Sigmoid colon (tissue), 4 donors: ENCODE measurements at regions not wholly inside any gene's neighbourhood (a gene's known extent, or its start where the extent isn't known, plus 50 kb on each side); places are given as distances from the start of the nearest gene placed in this dataset.

Experiments used
- EP300 ChIP-seq, 4 donors: sonication (generic); formaldehyde crosslinking; IDR thresholded peaks; one replicate each; pipeline ENCODE4 v1.6.1; 2017; ENCODE audit warnings: antibody characterized with exemption in 4 of 4
- TF ChIP-seq, protein P1 (sequence below), 4 experiments: fragments of 450-650 bp in 3 of 4; fragments of 200-600 bp in 1 of 4; IDR thresholded peaks; one replicate each; pipeline ENCODE4 v1.5.1; 2016 to 2019; ENCODE audit warnings: antibody characterized with exemption in 4 of 4, mild to moderate bottlenecking in 3 of 4, moderate library complexity in 2 of 4

DNA sequence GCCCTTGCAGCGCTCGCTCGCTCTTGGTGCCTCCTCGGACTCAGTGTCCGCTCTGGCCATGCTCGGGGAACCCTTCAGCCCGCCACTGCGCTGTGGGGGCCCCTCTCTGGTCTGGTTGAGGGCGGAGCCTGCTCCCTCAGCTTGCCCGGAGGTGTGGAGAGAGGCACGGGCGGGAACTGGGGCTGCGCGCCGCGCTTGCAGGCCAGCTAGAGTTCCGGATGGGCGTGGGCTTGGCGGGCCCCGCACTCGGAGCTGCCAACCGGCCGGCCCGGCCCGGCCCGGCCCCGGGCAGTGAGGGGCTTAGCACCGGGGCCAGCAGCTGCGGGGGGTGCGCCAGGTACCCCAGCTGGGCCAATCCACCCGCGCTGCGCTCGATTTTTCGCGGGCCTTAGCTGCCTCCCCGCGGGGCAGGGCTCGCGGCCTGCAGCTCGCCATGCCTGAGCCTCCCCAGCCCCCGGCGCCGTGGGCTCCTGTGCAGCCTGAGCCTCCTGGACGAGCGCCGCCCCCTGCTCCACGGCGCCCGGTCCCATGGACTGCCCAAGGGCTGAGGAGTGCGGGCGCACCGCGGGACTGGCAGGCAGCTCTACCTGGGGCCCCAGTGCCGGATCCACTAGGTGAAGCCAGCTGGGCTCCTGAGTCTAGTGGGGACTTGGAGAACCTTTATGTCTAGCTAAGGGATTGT is 217.0 kb upstream of the PKN2 start:
- TF ChIP-seq, protein P1, sequence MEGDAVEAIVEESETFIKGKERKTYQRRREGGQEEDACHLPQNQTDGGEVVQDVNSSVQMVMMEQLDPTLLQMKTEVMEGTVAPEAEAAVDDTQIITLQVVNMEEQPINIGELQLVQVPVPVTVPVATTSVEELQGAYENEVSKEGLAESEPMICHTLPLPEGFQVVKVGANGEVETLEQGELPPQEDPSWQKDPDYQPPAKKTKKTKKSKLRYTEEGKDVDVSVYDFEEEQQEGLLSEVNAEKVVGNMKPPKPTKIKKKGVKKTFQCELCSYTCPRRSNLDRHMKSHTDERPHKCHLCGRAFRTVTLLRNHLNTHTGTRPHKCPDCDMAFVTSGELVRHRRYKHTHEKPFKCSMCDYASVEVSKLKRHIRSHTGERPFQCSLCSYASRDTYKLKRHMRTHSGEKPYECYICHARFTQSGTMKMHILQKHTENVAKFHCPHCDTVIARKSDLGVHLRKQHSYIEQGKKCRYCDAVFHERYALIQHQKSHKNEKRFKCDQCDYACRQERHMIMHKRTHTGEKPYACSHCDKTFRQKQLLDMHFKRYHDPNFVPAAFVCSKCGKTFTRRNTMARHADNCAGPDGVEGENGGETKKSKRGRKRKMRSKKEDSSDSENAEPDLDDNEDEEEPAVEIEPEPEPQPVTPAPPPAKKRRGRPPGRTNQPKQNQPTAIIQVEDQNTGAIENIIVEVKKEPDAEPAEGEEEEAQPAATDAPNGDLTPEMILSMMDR (IDR thresholded peaks at IDR 0.05), result no peak
- TF ChIP-seq EP300 (IDR thresholded peaks at IDR 0.05), result no peak
